ENCODE measurements at regions not wholly inside any gene's neighbourhood (a gene's known extent, or its start where the extent isn't known, plus 50 kb on each side); places are given as distances from the start of the nearest gene placed in this dataset.

GRCh38 chrX:114334473-114334982, 249.4 kb upstream of the HTR2C start:
- no peak for TF ChIP-seq EZH2 (IDR thresholded peaks at IDR 0.05; ENCODE audit: insufficient read depth, low read length)
- TF ChIP-seq, protein P1, sequence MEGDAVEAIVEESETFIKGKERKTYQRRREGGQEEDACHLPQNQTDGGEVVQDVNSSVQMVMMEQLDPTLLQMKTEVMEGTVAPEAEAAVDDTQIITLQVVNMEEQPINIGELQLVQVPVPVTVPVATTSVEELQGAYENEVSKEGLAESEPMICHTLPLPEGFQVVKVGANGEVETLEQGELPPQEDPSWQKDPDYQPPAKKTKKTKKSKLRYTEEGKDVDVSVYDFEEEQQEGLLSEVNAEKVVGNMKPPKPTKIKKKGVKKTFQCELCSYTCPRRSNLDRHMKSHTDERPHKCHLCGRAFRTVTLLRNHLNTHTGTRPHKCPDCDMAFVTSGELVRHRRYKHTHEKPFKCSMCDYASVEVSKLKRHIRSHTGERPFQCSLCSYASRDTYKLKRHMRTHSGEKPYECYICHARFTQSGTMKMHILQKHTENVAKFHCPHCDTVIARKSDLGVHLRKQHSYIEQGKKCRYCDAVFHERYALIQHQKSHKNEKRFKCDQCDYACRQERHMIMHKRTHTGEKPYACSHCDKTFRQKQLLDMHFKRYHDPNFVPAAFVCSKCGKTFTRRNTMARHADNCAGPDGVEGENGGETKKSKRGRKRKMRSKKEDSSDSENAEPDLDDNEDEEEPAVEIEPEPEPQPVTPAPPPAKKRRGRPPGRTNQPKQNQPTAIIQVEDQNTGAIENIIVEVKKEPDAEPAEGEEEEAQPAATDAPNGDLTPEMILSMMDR (IDR thresholded peaks at IDR 0.05; ENCODE audit: insufficient read depth, low read depth, low read length), result no peak

Measured in astrocyte (in vitro differentiated cells and primary cell).